ENCODE measurements at regions not wholly inside any gene's neighbourhood (a gene's known extent, or its start where the extent isn't known, plus 50 kb on each side); places are given as distances from the start of the nearest gene placed in this dataset.

- peaks cover 21% of the 10 kb centered on the region for H3K4me1 Mint-ChIP-seq (ENCODE audit: low read depth)
- H3K27me3 Mint-ChIP-seq: no peaks in the 10 kb centered on the region
- peaks cover 17% of the 10 kb centered on the region for H3K9me3 Mint-ChIP-seq (ENCODE audit: low read depth)
- H3K36me3 Mint-ChIP-seq (ENCODE audit: insufficient read depth): peaks cover 11% of the 10 kb centered on the region
- TF ChIP-seq, protein P1, sequence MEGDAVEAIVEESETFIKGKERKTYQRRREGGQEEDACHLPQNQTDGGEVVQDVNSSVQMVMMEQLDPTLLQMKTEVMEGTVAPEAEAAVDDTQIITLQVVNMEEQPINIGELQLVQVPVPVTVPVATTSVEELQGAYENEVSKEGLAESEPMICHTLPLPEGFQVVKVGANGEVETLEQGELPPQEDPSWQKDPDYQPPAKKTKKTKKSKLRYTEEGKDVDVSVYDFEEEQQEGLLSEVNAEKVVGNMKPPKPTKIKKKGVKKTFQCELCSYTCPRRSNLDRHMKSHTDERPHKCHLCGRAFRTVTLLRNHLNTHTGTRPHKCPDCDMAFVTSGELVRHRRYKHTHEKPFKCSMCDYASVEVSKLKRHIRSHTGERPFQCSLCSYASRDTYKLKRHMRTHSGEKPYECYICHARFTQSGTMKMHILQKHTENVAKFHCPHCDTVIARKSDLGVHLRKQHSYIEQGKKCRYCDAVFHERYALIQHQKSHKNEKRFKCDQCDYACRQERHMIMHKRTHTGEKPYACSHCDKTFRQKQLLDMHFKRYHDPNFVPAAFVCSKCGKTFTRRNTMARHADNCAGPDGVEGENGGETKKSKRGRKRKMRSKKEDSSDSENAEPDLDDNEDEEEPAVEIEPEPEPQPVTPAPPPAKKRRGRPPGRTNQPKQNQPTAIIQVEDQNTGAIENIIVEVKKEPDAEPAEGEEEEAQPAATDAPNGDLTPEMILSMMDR (IDR thresholded peaks at IDR 0.05; ENCODE audit: unreplicated experiment): no peak
- no peak overlapping the region for H3K4me3 Mint-ChIP-seq (ENCODE audit: low read depth)
- no peak for DNase-seq (ENCODE audit: low spot score, unreplicated experiment)
- H3K27ac Mint-ChIP-seq: no peak overlapping the region
Measured at GRCh38 chr18:56035546-56035945, 447.6 kb upstream of the TCF4 start.

GRCh38 chr18:56034949-56035348, 447.0 kb upstream of the TCF4 start:
- H3K4me1 Mint-ChIP-seq (ENCODE audit: low read depth): peaks cover 25% of the 10 kb centered on the region
- H3K36me3 Mint-ChIP-seq (ENCODE audit: insufficient read depth): peaks cover 11% of the 10 kb centered on the region
- no peak overlapping the region for H3K27ac Mint-ChIP-seq
- H3K27me3 Mint-ChIP-seq: no peaks in the 10 kb centered on the region
- H3K4me3 Mint-ChIP-seq (ENCODE audit: low read depth): no peak overlapping the region
- DNase-seq (ENCODE audit: low spot score, unreplicated experiment): no peak
- TF ChIP-seq, protein P1 (IDR thresholded peaks at IDR 0.05; ENCODE audit: unreplicated experiment): no peak
- peaks cover 17% of the 10 kb centered on the region for H3K9me3 Mint-ChIP-seq (ENCODE audit: low read depth)

DNA sequence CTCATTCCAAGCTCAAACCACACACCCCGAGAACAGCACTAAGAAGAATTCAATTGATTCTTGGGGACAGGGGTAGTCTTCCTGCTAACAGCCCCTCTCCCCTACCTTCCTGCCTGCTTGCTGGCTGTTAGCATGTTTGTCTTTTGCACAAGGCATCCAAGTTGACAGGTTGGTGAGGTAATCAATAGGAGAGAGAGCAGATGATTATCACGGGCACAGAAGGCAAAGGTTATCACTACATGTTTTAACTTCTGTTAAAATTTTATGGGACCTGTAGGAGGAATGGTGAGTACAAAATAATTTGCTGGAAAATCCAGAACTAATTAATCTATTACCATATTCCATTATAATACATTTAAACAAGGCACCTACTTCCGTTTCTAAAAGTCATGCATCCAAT, 442.1 kb upstream of the TCF4 start:
- H3K4me3 Mint-ChIP-seq (ENCODE audit: low read depth): peak overlapping the region; percentile 2
- peaks cover 17% of the 10 kb centered on the region for H3K4me1 Mint-ChIP-seq (ENCODE audit: low read depth)
- H3K36me3 Mint-ChIP-seq (ENCODE audit: insufficient read depth): peaks cover 10% of the 10 kb centered on the region
- TF ChIP-seq, protein P1 (IDR thresholded peaks at IDR 0.05; ENCODE audit: unreplicated experiment): no peak
- DNase-seq (ENCODE audit: low spot score, unreplicated experiment): no peak
- H3K27ac Mint-ChIP-seq: no peak overlapping the region
- peaks cover 14% of the 10 kb centered on the region for H3K9me3 Mint-ChIP-seq (ENCODE audit: low read depth)
- no peaks in the 10 kb centered on the region for H3K27me3 Mint-ChIP-seq

- Mint-ChIP-seq H3K9me3 (ENCODE audit: low read depth) (peaks cover 6% of the 10 kb centered on the region), H3K27ac (no peak overlapping the region), H3K36me3 (ENCODE audit: insufficient read depth) (peaks cover 6% of the 10 kb centered on the region), H3K27me3 (no peaks in the 10 kb centered on the region), H3K4me1 (ENCODE audit: low read depth) (peaks cover 17% of the 10 kb centered on the region), H3K4me3 (ENCODE audit: low read depth) (no peak overlapping the region)
- TF ChIP-seq, protein P1 (IDR thresholded peaks at IDR 0.05; ENCODE audit: unreplicated experiment): no peak
- no peak for DNase-seq (ENCODE audit: low spot score, unreplicated experiment)
Measured at GRCh38 chr18:56028514-56028913, 440.5 kb upstream of the TCF4 start.

DNA sequence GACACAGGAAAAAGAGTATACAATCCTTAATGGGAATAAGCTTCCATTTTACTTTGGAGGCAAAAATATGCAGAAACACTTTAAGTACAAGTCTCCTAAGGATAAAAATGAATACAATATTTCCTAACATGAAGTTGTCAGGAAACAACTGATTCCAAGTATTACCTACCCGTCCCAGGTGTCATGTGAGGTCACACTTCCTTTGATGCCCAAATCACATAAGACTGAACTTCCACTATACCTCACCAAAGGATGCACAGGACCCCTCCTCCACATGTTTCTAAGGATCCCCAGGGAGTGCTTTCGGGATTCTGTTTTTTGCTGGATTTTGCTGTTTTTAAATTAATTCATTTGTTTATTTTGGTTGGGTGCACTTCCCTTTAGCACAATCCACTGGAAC, 438.5 kb upstream of the TCF4 start:
- DNase-seq (ENCODE audit: low spot score, unreplicated experiment): no peak
- H3K36me3 Mint-ChIP-seq (ENCODE audit: insufficient read depth): no peaks in the 10 kb centered on the region
- no peak overlapping the region for H3K27ac Mint-ChIP-seq
- no peak overlapping the region for H3K4me3 Mint-ChIP-seq (ENCODE audit: low read depth)
- H3K9me3 Mint-ChIP-seq (ENCODE audit: low read depth): no peaks in the 10 kb centered on the region
- peaks cover 17% of the 10 kb centered on the region for H3K4me1 Mint-ChIP-seq (ENCODE audit: low read depth)
- H3K27me3 Mint-ChIP-seq: no peaks in the 10 kb centered on the region
- TF ChIP-seq, protein P1 (IDR thresholded peaks at IDR 0.05; ENCODE audit: unreplicated experiment): no peak

Measured in progenitor cell of endocrine pancreas (in vitro differentiated cells).